Activated naive CD8-positive, alpha-beta T cell treated with anti-CD3 and anti-CD28 coated beads, Interleukin-2, amount 10 ng/mL, durations not matched to agents 7 days and 5 days (primary cell): ENCODE measurements at regions not wholly inside any gene's neighbourhood (a gene's known extent, or its start where the extent isn't known, plus 50 kb on each side); places are given as distances from the start of the nearest gene placed in this dataset.

Experiments used
- ATAC-seq: fragments of 150-1000 bp; cut with Tn5 transposase; one replicate; pipeline ENCODE4 v1.10.0; 2021; ENCODE audit warnings: low read depth, moderate library complexity
- POLR2A ChIA-PET: fragments of 350-600 bp; sonication (Branson Sonifier 250); formaldehyde crosslinking; loops from one replicate; lab custom pipeline; 2021; ENCODE audit warnings: antibody characterized with exemption; lab: Charles Lee
- DNase-seq: peaks from one replicate; pipeline ENCODE4 v3.0.0; 2021
- H3K27ac Mint-ChIP-seq: one replicate; pipeline ENCODE4 v1.8.0; 2022; ENCODE audit warnings: mild to moderate bottlenecking, mixed read lengths
- H3K27me3 Mint-ChIP-seq: one replicate; pipeline ENCODE4 v1.8.0; 2022; ENCODE audit warnings: mild to moderate bottlenecking, moderate library complexity, mixed read lengths
- H3K36me3 Mint-ChIP-seq: one replicate; pipeline ENCODE4 v1.8.0; 2021; ENCODE audit warnings: mild to moderate bottlenecking, mixed read lengths
- H3K4me1 Mint-ChIP-seq: one replicate; pipeline ENCODE4 v1.8.0; 2021; ENCODE audit warnings: mixed read lengths
- H3K4me3 Mint-ChIP-seq: one replicate; pipeline ENCODE4 v1.8.0; 2022; ENCODE audit warnings: mild to moderate bottlenecking, moderate library complexity, mixed read lengths
- H3K9me3 Mint-ChIP-seq: one replicate; pipeline ENCODE4 v1.8.0; 2021; ENCODE audit warnings: mixed read lengths

GRCh38 chr1:17952506-17952905 lies 155.1 kb upstream of the IGSF21 start:
- H3K36me3 Mint-ChIP-seq: no peaks in the 10 kb centered on the region
- ATAC-seq: no peak
- POLR2A ChIA-PET: no interaction called here
- peaks cover 5% of the 10 kb centered on the region for H3K27me3 Mint-ChIP-seq
- H3K4me1 Mint-ChIP-seq: no peaks in the 10 kb centered on the region
- H3K27ac Mint-ChIP-seq: no peak overlapping the region
- no peaks in the 10 kb centered on the region for H3K9me3 Mint-ChIP-seq
- DNase-seq: no peak
- H3K4me3 Mint-ChIP-seq: no peak overlapping the region

DNA sequence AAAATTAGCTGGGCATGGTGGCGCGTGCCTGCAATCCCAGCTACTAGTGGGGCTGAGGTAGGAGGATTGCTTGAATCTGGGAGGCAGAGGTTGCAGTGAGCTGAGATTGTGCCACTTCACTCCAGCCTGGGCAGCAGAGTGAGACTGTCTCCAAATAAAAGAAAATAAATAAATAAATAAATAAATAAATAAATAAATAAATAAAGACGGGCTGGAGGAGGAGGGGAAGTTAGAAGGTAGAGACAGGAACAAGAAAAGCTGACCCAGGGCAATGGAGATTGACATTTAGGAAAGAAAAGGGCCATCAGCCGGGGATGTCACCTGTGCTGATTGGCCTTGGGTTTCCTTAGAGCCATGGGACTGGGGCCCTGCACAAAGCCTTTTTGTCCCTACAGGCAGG lies 153.7 kb upstream of the IGSF21 start:
- ATAC-seq: no peak
- H3K4me1 Mint-ChIP-seq: no peaks in the 10 kb centered on the region
- H3K27me3 Mint-ChIP-seq: peaks cover 5% of the 10 kb centered on the region
- no peaks in the 10 kb centered on the region for H3K9me3 Mint-ChIP-seq
- POLR2A ChIA-PET: no interaction called here
- DNase-seq: no peak
- H3K27ac Mint-ChIP-seq: no peak overlapping the region
- no peaks in the 10 kb centered on the region for H3K36me3 Mint-ChIP-seq
- H3K4me3 Mint-ChIP-seq: no peak overlapping the region

DNA sequence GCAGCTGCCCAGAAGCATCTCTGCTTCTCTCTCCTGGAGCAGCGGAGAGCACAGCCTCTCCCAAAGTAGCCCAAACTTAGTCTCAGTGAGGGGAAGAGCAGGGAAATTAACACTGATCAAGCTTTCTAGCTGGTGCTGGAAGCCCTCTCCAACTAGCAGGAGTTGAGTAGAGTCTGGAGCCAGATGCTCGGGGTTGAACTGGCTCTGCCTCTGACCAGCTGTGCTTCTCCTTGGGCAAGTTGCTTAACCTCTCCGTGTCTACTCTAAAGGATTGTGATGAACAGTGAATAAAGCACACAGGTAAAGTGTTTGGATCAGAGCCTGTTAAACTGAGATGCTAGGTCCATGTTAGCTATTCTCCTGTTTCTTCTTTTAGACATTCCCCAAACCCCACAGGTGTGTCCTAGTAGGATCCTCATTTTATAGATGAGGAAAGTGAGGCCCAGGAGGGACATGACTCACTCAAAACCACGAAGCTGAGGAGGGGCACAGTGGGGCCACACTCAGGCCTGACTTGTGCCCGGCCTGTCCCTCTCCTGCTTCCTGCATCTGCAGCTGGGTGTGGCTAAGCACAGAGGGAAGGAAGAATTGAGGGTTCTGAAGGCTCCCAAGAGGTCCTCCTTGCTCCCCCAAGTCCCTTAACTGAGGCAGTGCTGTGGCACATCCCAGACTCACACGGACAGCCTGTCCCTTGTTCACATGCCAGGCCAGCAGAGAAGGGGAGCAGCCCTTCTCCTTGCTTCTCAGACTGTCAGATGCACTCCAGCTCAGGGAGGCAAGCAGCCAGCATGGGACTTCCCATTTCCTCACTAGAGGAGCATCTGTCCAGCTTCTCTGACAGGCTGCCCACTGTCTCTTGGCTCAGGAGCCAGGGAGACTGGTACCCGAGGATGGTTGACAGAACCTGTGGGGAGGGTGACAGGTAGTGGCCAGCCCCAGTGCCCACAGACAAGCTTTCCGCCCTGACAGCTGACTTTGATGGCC lies 152.0 kb upstream of the IGSF21 start:
- no peak overlapping the region for H3K27ac Mint-ChIP-seq
- no peaks in the 10 kb centered on the region for H3K36me3 Mint-ChIP-seq
- ATAC-seq: no peak
- H3K27me3 Mint-ChIP-seq: peaks cover 5% of the 10 kb centered on the region
- no peaks in the 10 kb centered on the region for H3K9me3 Mint-ChIP-seq
- no peak for DNase-seq
- no peaks in the 10 kb centered on the region for H3K4me1 Mint-ChIP-seq
- POLR2A ChIA-PET: no interaction called here
- H3K4me3 Mint-ChIP-seq: no peak overlapping the region

DNA sequence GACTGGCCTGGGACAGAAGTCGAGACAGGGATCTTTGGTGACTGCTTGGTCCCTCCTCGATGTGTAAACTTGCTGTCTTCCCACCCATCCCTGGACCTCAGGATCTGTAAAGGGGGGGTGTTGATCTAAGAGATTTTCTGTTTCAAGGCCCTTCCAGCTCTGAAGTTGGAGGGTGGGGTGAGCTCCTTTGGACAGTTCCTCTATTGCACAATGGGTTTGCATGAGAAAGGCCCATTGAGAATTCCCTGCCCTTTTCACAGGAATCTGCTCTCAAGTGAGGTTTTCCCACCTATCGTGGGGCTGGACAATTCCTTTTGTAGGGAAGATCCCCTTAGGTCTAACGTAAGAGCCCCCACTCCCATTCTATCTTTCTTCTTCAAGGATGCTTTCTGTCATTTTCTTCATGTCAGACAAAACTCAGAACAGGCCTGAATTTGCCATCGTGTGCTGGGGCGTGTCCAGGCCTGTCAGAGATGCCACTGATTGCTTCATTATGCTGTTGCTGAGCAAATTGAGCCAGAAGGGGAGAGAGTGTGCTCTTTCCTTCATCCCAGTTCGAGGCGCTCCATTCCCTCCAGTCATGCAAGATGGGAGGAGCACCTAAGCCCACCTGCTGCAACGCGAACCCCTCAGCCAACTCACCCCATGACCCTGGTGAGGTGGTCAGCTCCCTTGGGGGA lies 149.9 kb upstream of the IGSF21 start:
- H3K4me1 Mint-ChIP-seq: no peaks in the 10 kb centered on the region
- DNase-seq (no peak), ATAC-seq (no peak)
- H3K4me3 Mint-ChIP-seq: no peak overlapping the region
- no peak overlapping the region for H3K27ac Mint-ChIP-seq
- no peaks in the 10 kb centered on the region for H3K36me3 Mint-ChIP-seq
- POLR2A ChIA-PET: no interaction called here
- H3K9me3 Mint-ChIP-seq: no peaks in the 10 kb centered on the region
- H3K27me3 Mint-ChIP-seq: peaks cover 4% of the 10 kb centered on the region

DNA sequence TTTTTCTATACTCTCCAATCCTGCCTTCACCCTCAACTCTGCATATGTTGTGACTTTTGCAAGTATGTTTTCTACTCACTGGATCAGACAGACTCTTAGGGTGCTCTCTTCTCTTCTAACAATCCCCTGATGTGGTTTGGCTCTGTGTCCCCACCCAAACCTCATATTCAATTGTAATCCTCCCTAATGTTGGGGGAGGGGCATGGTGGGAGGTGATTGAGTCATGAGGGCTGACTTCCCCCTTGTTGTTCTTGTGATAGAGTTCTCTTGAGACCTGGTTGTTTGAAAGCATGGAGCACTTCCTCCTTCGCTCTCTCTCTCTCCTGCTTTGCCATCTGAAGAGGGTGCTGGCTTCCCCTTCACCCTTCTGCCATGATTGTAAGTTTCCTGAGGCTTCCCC lies 148.9 kb upstream of the IGSF21 start:
- POLR2A ChIA-PET: no interaction called here
- Mint-ChIP-seq H3K9me3 (no peaks in the 10 kb centered on the region), H3K27me3 (peaks cover 2% of the 10 kb centered on the region), H3K4me3 (no peak overlapping the region), H3K27ac (no peak overlapping the region), H3K36me3 (no peaks in the 10 kb centered on the region), H3K4me1 (no peaks in the 10 kb centered on the region)
- ATAC-seq (no peak), DNase-seq (no peak)

DNA sequence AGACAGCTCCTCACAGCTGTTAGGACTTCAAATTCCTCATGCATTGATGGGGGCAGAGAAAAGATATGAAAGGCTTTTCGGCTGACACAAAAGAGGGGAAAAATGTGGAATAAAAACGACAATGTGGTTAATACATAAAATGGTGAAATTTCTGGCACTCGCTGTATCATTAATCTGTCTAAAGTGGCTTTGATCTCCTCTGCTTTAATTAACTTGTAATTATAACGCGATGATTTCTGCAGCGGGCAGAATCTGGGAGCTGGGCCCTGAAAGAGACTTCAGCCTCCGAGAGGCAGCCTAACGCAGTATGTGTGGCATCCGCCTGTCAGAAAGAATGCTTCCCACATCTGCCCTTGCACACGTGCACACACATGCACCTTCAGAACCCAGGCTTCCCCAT lies 144.1 kb upstream of the IGSF21 start:
- Mint-ChIP-seq H3K9me3 (no peaks in the 10 kb centered on the region), H3K27ac (no peak overlapping the region), H3K4me1 (no peaks in the 10 kb centered on the region), H3K4me3 (no peak overlapping the region), H3K27me3 (no peaks in the 10 kb centered on the region), H3K36me3 (no peaks in the 10 kb centered on the region)
- ATAC-seq (no peak), DNase-seq (no peak)
- POLR2A ChIA-PET: no interaction called here

DNA sequence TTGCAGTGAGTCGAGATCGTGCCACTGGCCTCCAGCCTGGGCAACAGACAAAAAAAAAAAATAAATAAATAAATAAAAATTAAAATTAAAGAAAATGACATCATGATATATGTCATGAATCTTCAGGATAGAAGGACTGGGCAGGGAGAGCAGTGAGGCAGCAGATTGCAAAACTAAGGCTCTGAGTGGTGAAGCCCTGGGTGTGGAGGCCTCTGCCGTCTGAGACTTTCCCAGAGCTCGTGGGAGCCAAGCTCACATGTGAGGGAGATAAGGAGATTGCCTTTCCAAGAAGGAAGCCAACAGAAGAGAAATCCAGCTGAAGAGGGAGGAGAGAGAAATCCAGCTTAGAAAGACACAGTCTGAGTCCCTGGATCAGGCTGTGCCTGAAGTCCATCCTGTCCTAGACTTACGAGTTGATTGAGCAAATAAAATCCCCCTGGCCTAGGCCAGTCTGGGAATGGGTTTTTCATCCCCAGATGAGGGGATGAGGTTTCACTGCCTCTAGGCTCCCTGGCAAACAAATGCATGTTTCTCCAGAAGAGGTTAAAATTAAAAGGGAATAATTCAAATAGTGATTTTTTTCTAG lies 142.0 kb upstream of the IGSF21 start:
- no peaks in the 10 kb centered on the region for H3K4me1 Mint-ChIP-seq
- no peaks in the 10 kb centered on the region for H3K27me3 Mint-ChIP-seq
- ATAC-seq: no peak
- H3K27ac Mint-ChIP-seq: no peak overlapping the region
- H3K4me3 Mint-ChIP-seq: no peak overlapping the region
- no peaks in the 10 kb centered on the region for H3K36me3 Mint-ChIP-seq
- no peak for DNase-seq
- POLR2A ChIA-PET: no interaction called here
- no peaks in the 10 kb centered on the region for H3K9me3 Mint-ChIP-seq

- Mint-ChIP-seq H3K27ac (no peak overlapping the region), H3K9me3 (no peaks in the 10 kb centered on the region), H3K27me3 (no peaks in the 10 kb centered on the region), H3K36me3 (no peaks in the 10 kb centered on the region), H3K4me1 (no peaks in the 10 kb centered on the region), H3K4me3 (no peak overlapping the region)
- ATAC-seq (no peak), DNase-seq (no peak)
- POLR2A ChIA-PET: no interaction called here
Observed at GRCh38 chr1:17966341-17966740, 141.3 kb upstream of the IGSF21 start.

DNA sequence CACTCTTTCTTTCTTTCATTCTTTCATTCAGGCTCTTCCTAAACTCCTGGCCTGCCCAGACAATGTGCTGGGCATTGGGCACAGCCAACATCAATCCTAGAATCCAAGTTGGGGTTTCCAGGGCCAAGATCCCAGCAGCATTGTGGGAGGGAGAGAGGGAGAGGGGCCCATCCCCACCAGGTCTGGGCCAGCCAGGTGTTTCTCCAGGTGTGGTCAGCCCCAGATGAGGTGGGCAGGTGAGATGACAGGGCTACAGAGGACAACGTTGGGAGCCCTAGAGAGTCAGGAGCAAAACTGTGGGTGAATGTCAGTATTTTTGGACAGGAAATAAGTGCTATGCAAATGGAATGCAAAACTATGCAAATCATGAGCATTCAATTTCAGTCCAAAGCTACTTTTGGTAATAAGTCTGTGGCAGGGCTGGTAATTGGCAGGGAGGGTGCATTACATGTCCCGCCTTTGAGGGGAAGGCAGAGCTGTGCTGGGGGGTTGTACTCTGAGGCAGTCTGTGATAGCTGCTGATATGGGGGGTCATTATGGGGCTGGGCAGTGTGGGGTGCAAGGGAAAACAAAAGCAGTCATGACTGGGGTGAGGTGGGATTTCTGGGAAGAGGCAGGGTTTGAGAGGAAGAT lies 139.9 kb upstream of the IGSF21 start:
- H3K9me3 Mint-ChIP-seq: no peaks in the 10 kb centered on the region
- no peak for DNase-seq
- no peaks in the 10 kb centered on the region for H3K4me1 Mint-ChIP-seq
- H3K4me3 Mint-ChIP-seq: no peak overlapping the region
- no peaks in the 10 kb centered on the region for H3K36me3 Mint-ChIP-seq
- POLR2A ChIA-PET: no interaction called here
- H3K27me3 Mint-ChIP-seq: no peaks in the 10 kb centered on the region
- no peak overlapping the region for H3K27ac Mint-ChIP-seq
- no peak for ATAC-seq

DNA sequence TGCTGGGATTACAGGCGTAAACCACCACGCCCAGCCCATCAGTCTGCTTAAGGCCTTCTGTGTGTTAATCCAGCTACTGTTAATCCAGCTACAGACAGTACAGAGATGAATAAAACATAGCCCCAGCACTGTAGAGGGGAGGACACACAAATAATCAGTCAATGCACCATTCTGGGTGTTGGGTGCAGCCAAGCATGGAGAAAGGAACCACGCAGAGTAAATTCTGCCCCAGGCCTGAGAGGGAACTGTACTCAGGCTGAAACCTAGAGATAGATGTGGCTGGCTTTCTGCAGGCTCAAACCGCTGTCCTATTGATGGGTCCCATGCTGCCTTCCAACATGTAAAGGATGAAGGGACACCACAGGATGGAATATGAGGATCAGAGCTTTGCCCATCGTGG lies 136.8 kb upstream of the IGSF21 start:
- H3K36me3 Mint-ChIP-seq: no peaks in the 10 kb centered on the region
- H3K27ac Mint-ChIP-seq: no peak overlapping the region
- H3K9me3 Mint-ChIP-seq: no peaks in the 10 kb centered on the region
- no peak for ATAC-seq
- no peak overlapping the region for H3K4me3 Mint-ChIP-seq
- DNase-seq: no peak
- H3K27me3 Mint-ChIP-seq: no peaks in the 10 kb centered on the region
- POLR2A ChIA-PET: no interaction called here
- H3K4me1 Mint-ChIP-seq: no peaks in the 10 kb centered on the region

GRCh38 chr1:17973694-17974093 lies 133.9 kb upstream of the IGSF21 start:
- Mint-ChIP-seq H3K9me3 (no peaks in the 10 kb centered on the region), H3K4me1 (no peaks in the 10 kb centered on the region), H3K27me3 (no peaks in the 10 kb centered on the region), H3K27ac (no peak overlapping the region), H3K4me3 (no peak overlapping the region), H3K36me3 (no peaks in the 10 kb centered on the region)
- POLR2A ChIA-PET: no interaction called here
- no peak for DNase-seq
- ATAC-seq: no peak

DNA sequence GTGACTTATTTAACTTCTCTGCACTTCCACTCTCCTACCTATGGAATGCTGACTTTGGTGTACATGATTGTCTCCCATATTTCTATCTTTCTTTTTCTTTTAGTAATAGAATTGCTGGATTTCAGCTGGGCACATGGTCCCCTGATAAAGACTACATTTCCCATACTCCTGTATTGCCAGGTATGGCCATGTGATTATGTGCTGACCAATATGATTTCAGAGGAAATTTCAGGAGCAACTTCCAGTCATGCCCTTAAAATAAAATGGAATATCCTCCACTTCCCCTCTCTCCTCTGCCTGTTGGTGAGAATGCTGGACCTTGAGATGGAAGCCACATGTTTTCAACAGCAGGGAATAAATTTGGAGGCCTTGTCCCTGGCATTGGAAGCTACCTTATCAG lies 130.7 kb upstream of the IGSF21 start:
- no peak for DNase-seq
- no peaks in the 10 kb centered on the region for H3K9me3 Mint-ChIP-seq
- H3K36me3 Mint-ChIP-seq: no peaks in the 10 kb centered on the region
- POLR2A ChIA-PET: no interaction called here
- no peaks in the 10 kb centered on the region for H3K27me3 Mint-ChIP-seq
- no peaks in the 10 kb centered on the region for H3K4me1 Mint-ChIP-seq
- no peak overlapping the region for H3K27ac Mint-ChIP-seq
- no peak for ATAC-seq
- H3K4me3 Mint-ChIP-seq: no peak overlapping the region

DNA sequence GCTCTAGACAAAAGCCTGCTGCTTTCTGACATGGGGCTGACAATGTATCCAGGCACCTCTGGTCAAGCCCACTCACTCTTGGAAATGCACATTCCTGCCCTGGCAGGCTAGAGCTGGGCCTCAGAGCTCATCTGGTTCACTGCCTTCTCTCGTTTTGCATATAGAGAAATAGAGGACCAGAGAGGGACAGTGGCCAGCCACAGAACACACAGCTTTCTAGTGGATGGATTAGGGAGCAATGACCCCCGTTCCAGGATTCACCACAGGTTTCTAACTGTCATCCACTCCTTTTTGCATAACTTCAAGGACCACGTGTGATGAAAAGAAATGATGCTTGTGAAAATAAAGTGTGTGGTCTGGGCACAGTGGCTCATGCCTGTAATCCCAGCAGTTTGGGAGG lies 129.6 kb upstream of the IGSF21 start:
- Mint-ChIP-seq H3K27me3 (no peaks in the 10 kb centered on the region), H3K4me1 (no peaks in the 10 kb centered on the region), H3K9me3 (no peaks in the 10 kb centered on the region), H3K36me3 (no peaks in the 10 kb centered on the region), H3K4me3 (no peak overlapping the region), H3K27ac (no peak overlapping the region)
- POLR2A ChIA-PET: no interaction called here
- DNase-seq (no peak), ATAC-seq (no peak)
